CD4-positive, alpha-beta T cell treated with Interleukin-4 for 1 hour (primary cell): ENCODE measurements at regions not wholly inside any gene's neighbourhood (a gene's known extent, or its start where the extent isn't known, plus 50 kb on each side); places are given as distances from the start of the nearest gene placed in this dataset.
"Not testable (repeated sequence)": the region's sequence is repeated elsewhere in the genome, so short reads cannot be mapped to it uniquely, and the experiment has no call there.

ENCODE experiments used
- DNase-seq, 2 donors: peaks; one replicate each; pipeline ENCODE4 v3.0.0-alpha.2; 2020 to 2022

GRCh38 chr2:145799595-145800108 lies 1279.7 kb upstream of the ZEB2 start:
- no peak for DNase-seq

GRCh38 chr2:145798419-145798818 lies 1278.5 kb upstream of the ZEB2 start:
- no peak for DNase-seq

DNA sequence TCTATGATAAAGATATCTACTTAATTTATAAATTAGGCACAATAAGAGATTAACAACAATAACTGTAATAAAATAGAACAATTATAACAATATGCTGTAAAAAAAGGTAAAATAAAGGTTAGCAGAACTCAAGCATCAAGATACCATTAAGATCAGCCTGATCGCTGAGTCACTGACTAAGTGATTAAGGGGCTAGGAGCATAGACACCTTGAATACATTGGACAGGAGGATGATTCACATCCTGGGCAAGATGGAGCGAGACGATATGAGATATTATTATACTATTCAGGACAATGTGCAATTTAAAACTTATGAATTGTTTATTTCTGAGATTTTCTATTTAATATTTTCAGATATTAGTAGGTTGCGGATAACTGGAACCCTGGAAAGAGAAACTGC lies 1277.8 kb upstream of the ZEB2 start:
- no peak for DNase-seq

DNA sequence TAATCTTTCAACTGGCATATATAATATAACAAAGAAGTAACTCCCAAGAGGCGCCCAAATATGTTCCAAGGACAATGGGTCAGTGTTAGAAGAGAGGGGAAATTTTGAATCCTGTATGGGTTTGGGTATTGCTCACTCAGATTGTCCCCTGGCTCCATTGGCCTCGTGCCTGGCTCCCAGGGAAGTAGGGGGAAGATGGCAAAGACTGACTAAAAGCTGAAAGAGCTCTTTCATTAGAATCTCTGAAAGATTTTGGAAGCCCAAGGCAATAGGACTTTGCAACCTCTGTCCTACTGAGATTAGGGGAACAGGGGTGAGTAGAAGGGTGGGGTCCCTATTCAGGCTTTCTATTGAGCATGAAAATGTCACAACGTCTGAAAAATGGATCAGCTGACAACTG lies 1272.8 kb upstream of the ZEB2 start:
- DNase-seq, result no peak

- DNase-seq, result no peak
These were observed 1269.7 kb upstream of the ZEB2 start for GRCh38 chr2:145789636-145790035.

- DNase-seq, result not testable (repeated sequence)
These were observed 1267.9 kb upstream of the ZEB2 start for GRCh38 chr2:145787597-145788361.

- DNase-seq, result not testable (repeated sequence)
These were observed 1262.7 kb upstream of the ZEB2 start for GRCh38 chr2:145782607-145783006.

GRCh38 chr2:145777914-145778313 lies 1258.0 kb upstream of the ZEB2 start:
- DNase-seq, result no peak

DNA sequence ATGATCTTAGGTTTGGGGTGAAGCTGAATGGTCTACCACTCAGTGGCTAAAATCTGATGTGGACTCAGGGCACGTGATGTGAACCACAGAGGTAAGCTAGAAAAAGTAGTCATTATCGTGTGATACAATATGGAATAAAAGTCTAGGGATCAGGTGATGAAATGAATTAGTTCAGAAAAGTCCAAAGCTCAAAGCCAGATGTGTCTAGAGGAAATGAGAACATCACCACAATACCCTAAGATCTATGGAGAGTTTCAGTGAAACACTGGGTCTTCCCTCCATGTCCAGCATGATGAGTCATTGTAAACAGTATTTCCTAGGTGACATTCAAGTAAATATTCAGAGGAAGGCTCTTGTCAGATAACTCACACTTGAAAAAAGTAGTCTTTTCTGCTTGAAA lies 1257.4 kb upstream of the ZEB2 start:
- no peak for DNase-seq

- no peak for DNase-seq
These were observed 1255.7 kb upstream of the ZEB2 start for GRCh38 chr2:145775591-145775990.

DNA sequence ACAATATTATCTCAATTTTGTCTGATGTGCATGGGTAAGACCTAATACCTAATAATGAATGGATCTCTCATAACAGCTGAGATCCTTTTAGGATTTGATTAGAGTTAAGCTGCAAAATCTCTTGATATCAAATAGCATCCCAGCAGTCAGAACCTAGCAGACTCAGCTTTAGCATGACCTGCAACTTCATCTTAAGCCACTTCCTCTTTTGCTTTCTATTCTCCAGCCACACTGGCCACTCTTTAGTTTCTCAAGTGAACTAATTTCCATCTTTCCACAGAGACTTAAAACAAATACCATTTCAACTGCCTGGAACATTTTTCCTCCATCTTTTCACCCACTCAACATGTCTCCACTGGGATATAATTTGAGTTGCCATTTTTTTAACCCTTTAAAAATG lies 1251.6 kb upstream of the ZEB2 start:
- DNase-seq, result no peak

DNA sequence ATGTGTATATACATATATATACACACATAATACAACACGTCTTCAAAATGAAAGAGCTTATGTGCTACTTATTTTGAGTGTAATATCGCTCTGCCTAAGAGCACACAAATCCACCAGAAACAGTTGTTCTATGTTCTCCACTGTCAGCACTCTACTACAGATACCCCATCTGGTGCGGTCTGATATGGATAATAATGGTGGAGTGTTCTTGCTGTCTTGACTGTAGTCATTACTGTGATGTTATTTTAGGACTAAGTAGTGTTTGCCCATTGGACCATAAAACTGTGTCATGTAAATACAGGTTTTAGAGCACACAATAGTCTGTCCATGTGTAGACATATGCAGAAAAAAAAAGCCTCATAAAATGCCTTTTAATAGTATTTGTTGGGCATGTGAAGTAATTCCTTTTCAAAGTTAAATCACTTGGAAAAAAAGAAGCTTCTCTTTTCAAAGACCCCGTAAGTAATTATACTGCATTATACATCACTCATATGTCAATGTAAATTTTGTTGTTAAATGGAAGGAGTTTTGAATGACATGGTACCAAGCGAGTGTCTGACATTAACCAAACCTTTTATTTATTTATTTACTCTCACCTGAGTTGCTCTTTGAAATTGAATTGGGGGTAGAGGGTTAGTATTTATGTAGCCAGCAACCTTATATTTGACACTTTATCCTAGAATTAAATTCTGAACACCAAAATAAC lies 1249.2 kb upstream of the ZEB2 start:
- DNase-seq, result no peak

GRCh38 chr2:145765874-145766273 lies 1246.0 kb upstream of the ZEB2 start:
- no peak for DNase-seq

GRCh38 chr2:145764631-145765030 lies 1244.7 kb upstream of the ZEB2 start:
- DNase-seq, result no peak

- DNase-seq, result no peak
These were observed 1241.1 kb upstream of the ZEB2 start for GRCh38 chr2:145760781-145761649.

- no peak for DNase-seq
These were observed 1239.5 kb upstream of the ZEB2 start for GRCh38 chr2:145759228-145759915.

GRCh38 chr2:145757503-145758246 lies 1237.8 kb upstream of the ZEB2 start:
- no peak for DNase-seq

DNA sequence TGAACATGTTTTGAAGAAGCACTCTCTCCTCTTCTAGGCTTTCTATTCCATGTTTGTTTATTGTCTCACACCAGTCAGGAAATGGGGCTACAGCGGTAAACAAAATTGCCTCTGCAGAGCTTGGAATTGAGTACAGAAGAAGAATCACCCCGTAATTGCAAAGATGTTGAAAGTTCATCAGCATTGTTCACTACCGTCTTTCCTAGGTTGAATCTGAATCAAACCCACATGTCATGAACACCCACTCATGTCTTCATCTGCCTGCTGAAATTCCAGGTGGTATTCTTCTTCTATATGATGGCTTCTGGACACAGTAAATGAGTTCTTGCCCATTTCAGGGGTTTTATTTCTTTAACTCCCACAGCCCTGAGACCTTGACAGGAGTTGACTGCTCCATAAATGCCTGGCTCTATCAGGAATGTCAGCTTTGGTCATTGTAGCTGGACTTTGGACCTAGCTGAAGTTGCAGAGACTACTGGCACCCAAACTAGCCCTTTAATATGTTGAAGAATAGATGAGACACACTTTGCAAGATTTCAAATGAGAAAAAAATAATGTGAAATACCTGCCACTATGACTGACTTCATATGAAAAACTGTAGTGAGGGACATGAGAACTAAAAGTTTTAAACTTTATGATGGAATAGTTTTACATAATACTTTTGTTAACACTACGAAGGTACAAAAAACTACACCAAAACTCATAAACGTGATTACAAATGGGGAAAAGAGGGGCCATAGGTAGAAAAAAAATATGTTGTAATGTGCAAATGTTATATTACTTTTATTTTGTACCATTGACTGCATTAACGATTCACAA lies 1235.3 kb upstream of the ZEB2 start:
- no peak for DNase-seq

GRCh38 chr2:145753966-145754365 lies 1234.0 kb upstream of the ZEB2 start:
- no peak for DNase-seq

DNA sequence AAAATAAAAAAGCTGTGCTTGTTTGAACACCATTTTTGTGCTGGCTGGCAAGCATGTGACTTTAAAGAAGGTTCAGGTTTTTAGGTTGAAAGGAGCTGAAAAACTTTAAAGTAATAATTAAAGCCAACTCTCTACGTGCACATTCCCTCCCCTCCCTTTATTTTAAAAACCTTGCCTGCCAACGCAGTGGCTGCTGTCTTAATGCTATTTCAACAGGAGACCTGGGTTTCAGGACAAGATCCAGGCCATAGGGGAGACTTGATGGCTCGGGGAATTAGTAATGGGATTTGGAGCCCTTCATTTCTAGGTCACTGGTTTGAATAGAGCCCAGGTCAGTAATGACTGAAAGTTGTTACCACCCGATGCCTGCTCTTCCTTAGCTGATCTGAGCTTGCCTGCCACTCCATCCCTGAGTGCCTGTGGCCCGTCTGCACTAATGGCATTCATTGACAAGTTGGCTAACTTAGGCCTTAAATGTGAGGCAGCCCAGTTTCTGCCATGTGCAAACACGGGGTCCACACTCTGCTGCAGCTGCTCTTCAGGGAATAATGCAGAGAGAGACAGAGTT lies 1233.2 kb upstream of the ZEB2 start:
- DNase-seq, result no peak
